Mucosa of descending colon (tissue), 3 donors: ENCODE measurements at regions not wholly inside any gene's neighbourhood (a gene's known extent, or its start where the extent isn't known, plus 50 kb on each side); places are given as distances from the start of the nearest gene placed in this dataset.

Source experiments
- ATAC-seq: fragments of 200-7000 bp; cut with Tn5 transposase; one replicate; pipeline ENCODE4 v1.9.1; 2020; ENCODE audit warnings: mild to moderate bottlenecking, moderate library complexity
- DNase-seq, 3 donors: peaks; one replicate each; pipeline ENCODE4 v3.0.0-alpha.2; 2020
- H3K36me3 ChIP-seq: fragments of 200-600 bp; one replicate; pipeline ENCODE4 v1.8.0; 2021; ENCODE audit warnings: low read depth, mild to moderate bottlenecking
- H3K4me1 ChIP-seq: fragments of 200-600 bp; one replicate; pipeline ENCODE4 v1.8.0; 2021; ENCODE audit warnings: low read depth, mild to moderate bottlenecking
- H3K4me3 ChIP-seq: fragments of 200-600 bp; one replicate; pipeline ENCODE4 v1.8.0; 2021; ENCODE audit warnings: mild to moderate bottlenecking
- H3K9me3 ChIP-seq: fragments of 200-600 bp; one replicate; pipeline ENCODE4 v1.8.0; 2021; ENCODE audit warnings: mild to moderate bottlenecking
- CTCF ChIP-seq: fragments of 200-600 bp; IDR thresholded peaks from one replicate; pipeline ENCODE4 v1.8.0; 2022; ENCODE audit warnings: antibody characterized with exemption, mild to moderate bottlenecking
- intact Hi-C, 2 donors: fragments of 100-400 bp; cut with DNase I in 1 of 2; cut with micrococcal nuclease in 1 of 2; formaldehyde crosslinking; loops; one replicate each; pipeline versions ENCODE4 v1.11.0 to v1.11.1; 2022; cut with DNase I, micrococcal nuclease
- donor health status: DM: no; HTN: no; CAD: no; lungs with moderate emphysema.
- donor health status: DM: no; HTN: no; CAD: no.
- donor health status: DM: no; HTN: yes; CAD: no.

GRCh38 chr3:111283165-111283564 is 211.5 kb downstream of the NECTIN3 start:
- TF ChIP-seq CTCF, result no peak
- Histone ChIP-seq H3K4me1 (no peaks in the 10 kb centered on the region), H3K4me3 (no peak overlapping the region), H3K9me3 (no peaks in the 10 kb centered on the region), H3K36me3 (no peaks in the 10 kb centered on the region)
- ATAC-seq (no peak), DNase-seq (no peak)
- intact Hi-C loops, result no loop called here

GRCh38 chr3:111284503-111285183 is 213.0 kb downstream of the NECTIN3 start:
- no peak for DNase-seq
- H3K36me3 ChIP-seq, result no peaks in the 10 kb centered on the region
- ATAC-seq, result no peak
- H3K9me3 ChIP-seq, result no peaks in the 10 kb centered on the region
- intact Hi-C loops, result no loop called here
- no peaks in the 10 kb centered on the region for H3K4me1 ChIP-seq
- H3K4me3 ChIP-seq, result no peak overlapping the region
- TF ChIP-seq CTCF, result no peak

GRCh38 chr3:111285184-111285538 is 213.5 kb downstream of the NECTIN3 start:
- ATAC-seq (no peak), DNase-seq (no peak)
- no peak for TF ChIP-seq CTCF
- intact Hi-C loops, result no loop called here
- no peaks in the 10 kb centered on the region for H3K4me1 ChIP-seq
- H3K9me3 ChIP-seq, result no peaks in the 10 kb centered on the region
- H3K36me3 ChIP-seq, result no peaks in the 10 kb centered on the region
- H3K4me3 ChIP-seq, result no peak overlapping the region

GRCh38 chr3:111285694-111286093 is 214.1 kb downstream of the NECTIN3 start:
- no peaks in the 10 kb centered on the region for H3K4me1 ChIP-seq
- no peaks in the 10 kb centered on the region for H3K36me3 ChIP-seq
- ATAC-seq, result no peak
- H3K4me3 ChIP-seq, result no peak overlapping the region
- no peak for TF ChIP-seq CTCF
- no peaks in the 10 kb centered on the region for H3K9me3 ChIP-seq
- intact Hi-C loops, result no loop called here
- DNase-seq, result no peak

- TF ChIP-seq CTCF, result no peak
- Histone ChIP-seq H3K4me3 (no peak overlapping the region), H3K36me3 (no peaks in the 10 kb centered on the region), H3K9me3 (no peaks in the 10 kb centered on the region), H3K4me1 (no peaks in the 10 kb centered on the region)
- DNase-seq (no peak), ATAC-seq (no peak)
- intact Hi-C loops, result no loop called here
These were observed 215.1 kb downstream of the NECTIN3 start for GRCh38 chr3:111286746-111287145.

GRCh38 chr3:111292117-111292516 is 220.5 kb downstream of the NECTIN3 start:
- Histone ChIP-seq H3K9me3 (no peaks in the 10 kb centered on the region), H3K4me1 (no peaks in the 10 kb centered on the region), H3K36me3 (no peaks in the 10 kb centered on the region), H3K4me3 (no peak overlapping the region)
- no peak for TF ChIP-seq CTCF
- ATAC-seq (no peak), DNase-seq (no peak)
- intact Hi-C loops, result no loop called here
